NB4 (cell line): ENCODE measurements at regions not wholly inside any gene's neighbourhood (a gene's known extent, or its start where the extent isn't known, plus 50 kb on each side); places are given as distances from the start of the nearest gene placed in this dataset.

Experiments used
- CTCF ChIP-seq: IDR thresholded peaks from one replicate; pipeline ENCODE4 v1.5.1; 2012; ENCODE audit warnings: low read depth, low read length
- POLR2A ChIP-seq: IDR thresholded peaks from 2 replicates; pipeline ENCODE4 v1.6.1; 2011; ENCODE audit warnings: mild to moderate bottlenecking; ENCODE audit not compliant: insufficient read length; ENCODE audit errors: extremely low read depth
- TF ChIP-seq, protein P1 (sequence below): IDR thresholded peaks from 2 replicates; pipeline ENCODE4 v1.6.1; 2011; ENCODE audit warnings: low read depth, low read length

GRCh38 chr6:71211799-71212198 is 76.8 kb upstream of the OGFRL1 start:
- no peak for TF ChIP-seq CTCF
- TF ChIP-seq POLR2A = no peak
- TF ChIP-seq, protein P1, sequence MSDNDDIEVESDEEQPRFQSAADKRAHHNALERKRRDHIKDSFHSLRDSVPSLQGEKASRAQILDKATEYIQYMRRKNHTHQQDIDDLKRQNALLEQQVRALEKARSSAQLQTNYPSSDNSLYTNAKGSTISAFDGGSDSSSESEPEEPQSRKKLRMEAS = no peak
